ENCODE measurements at regions not wholly inside any gene's neighbourhood (a gene's known extent, or its start where the extent isn't known, plus 50 kb on each side); places are given as distances from the start of the nearest gene placed in this dataset.

DNA sequence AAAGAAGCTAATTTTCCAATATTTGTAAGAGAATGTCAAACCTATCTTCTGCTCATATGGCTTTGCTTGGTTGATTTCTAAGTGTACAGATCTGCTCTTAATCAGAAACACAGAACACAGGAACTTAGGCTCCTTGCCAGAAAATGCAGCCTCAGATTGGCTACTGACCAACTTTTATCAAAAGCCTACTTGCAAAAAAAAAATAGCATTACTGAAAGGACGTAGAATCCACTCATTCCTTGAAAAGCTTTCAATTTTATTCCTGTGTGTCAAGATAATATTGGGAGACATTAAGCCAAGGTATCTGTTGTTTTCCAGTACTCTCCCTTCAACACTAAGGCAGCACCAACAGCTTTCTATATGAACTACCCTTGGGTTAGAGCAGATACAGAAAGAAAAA, 127.6 kb upstream of the INTU start:
- TF ChIP-seq, protein P1, sequence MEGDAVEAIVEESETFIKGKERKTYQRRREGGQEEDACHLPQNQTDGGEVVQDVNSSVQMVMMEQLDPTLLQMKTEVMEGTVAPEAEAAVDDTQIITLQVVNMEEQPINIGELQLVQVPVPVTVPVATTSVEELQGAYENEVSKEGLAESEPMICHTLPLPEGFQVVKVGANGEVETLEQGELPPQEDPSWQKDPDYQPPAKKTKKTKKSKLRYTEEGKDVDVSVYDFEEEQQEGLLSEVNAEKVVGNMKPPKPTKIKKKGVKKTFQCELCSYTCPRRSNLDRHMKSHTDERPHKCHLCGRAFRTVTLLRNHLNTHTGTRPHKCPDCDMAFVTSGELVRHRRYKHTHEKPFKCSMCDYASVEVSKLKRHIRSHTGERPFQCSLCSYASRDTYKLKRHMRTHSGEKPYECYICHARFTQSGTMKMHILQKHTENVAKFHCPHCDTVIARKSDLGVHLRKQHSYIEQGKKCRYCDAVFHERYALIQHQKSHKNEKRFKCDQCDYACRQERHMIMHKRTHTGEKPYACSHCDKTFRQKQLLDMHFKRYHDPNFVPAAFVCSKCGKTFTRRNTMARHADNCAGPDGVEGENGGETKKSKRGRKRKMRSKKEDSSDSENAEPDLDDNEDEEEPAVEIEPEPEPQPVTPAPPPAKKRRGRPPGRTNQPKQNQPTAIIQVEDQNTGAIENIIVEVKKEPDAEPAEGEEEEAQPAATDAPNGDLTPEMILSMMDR (IDR thresholded peaks at IDR 0.05) = no peak
- TF ChIP-seq EP300 (IDR thresholded peaks at IDR 0.05) (no peak), POLR2A (IDR thresholded peaks at IDR 0.05) (no peak)
